Esophagus muscularis mucosa (tissue), 4 donors: ENCODE measurements at regions not wholly inside any gene's neighbourhood (a gene's known extent, or its start where the extent isn't known, plus 50 kb on each side); places are given as distances from the start of the nearest gene placed in this dataset.

Experiments
- EP300 ChIP-seq: sonication (generic); formaldehyde crosslinking; IDR thresholded peaks from one replicate; pipeline ENCODE4 v1.6.1; 2017; ENCODE audit warnings: antibody characterized with exemption
- POLR2A ChIP-seq: fragments of 450-650 bp; IDR thresholded peaks from one replicate; pipeline ENCODE4 v1.6.1; 2017; ENCODE audit warnings: antibody characterized with exemption, moderate library complexity, mild to moderate bottlenecking, low read depth
- POLR2AphosphoS5 ChIP-seq, 2 donors: sonication (generic); formaldehyde crosslinking; IDR thresholded peaks; one replicate each; pipeline ENCODE4 v1.6.1; 2017; ENCODE audit warnings: antibody characterized with exemption in 2 of 2
- TF ChIP-seq, protein P1 (sequence below), 3 experiments: fragments of 200-600 bp in 2 of 3; fragments of 450-650 bp in 1 of 3; sonication (generic) in 2 of 3; IDR thresholded peaks; one replicate each; pipeline ENCODE4 v1.5.1; 2017 to 2019; ENCODE audit warnings: antibody characterized with exemption in 3 of 3, mild to moderate bottlenecking in 2 of 3, moderate library complexity in 1 of 3

DNA sequence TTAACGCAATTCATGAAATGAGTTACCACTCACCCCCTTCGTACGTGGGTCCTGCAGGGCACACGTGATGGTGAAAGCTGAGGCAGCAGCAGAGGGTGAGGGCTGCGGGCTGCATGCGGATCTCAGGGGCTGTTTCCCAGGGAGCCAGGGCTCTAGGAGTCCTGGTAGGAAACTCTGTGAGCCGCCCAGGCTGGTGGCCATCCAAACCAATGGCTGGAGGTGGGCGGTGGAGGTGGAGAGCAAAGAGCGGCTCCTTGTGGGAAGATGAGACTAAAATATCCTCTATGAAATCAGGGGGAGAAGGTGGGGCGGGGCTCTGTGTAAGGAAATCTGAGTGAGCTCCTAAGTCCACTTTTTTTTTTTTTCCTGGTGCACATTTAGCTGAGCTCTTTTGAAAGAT is 120.1 kb upstream of the SLC1A4 start:
- TF ChIP-seq, protein P1, sequence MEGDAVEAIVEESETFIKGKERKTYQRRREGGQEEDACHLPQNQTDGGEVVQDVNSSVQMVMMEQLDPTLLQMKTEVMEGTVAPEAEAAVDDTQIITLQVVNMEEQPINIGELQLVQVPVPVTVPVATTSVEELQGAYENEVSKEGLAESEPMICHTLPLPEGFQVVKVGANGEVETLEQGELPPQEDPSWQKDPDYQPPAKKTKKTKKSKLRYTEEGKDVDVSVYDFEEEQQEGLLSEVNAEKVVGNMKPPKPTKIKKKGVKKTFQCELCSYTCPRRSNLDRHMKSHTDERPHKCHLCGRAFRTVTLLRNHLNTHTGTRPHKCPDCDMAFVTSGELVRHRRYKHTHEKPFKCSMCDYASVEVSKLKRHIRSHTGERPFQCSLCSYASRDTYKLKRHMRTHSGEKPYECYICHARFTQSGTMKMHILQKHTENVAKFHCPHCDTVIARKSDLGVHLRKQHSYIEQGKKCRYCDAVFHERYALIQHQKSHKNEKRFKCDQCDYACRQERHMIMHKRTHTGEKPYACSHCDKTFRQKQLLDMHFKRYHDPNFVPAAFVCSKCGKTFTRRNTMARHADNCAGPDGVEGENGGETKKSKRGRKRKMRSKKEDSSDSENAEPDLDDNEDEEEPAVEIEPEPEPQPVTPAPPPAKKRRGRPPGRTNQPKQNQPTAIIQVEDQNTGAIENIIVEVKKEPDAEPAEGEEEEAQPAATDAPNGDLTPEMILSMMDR (IDR thresholded peaks at IDR 0.05) = no peak
- TF ChIP-seq POLR2A (no peak), POLR2AphosphoS5 (IDR thresholded peaks at IDR 0.05) (no peak), EP300 (no peak)
